Bronchial epithelial cell (primary cell): ENCODE measurements at regions not wholly inside any gene's neighbourhood (a gene's known extent, or its start where the extent isn't known, plus 50 kb on each side); places are given as distances from the start of the nearest gene placed in this dataset.

Experiments
- DNase-seq: peaks from one replicate; pipeline ENCODE4 v3.0.0-alpha.2; 2010; ENCODE audit warnings: low read depth
- FAIRE-seq: peaks from 2 replicates; lab custom pipeline; 2011; peaks lifted over from hg19 to GRCh38; lab: Jason Lieb, UNC
- H3K27me3 ChIP-seq: 2 replicates; pipeline ENCODE4 v1.5.1; 2011; ENCODE audit warnings: low read length; ENCODE audit not compliant: control insufficient read depth, insufficient read depth
- H3K36me3 ChIP-seq: 2 replicates; pipeline ENCODE4 v1.5.1; 2011; ENCODE audit warnings: low read length; ENCODE audit not compliant: control insufficient read depth, insufficient read depth
- H3K4me3 ChIP-seq: 2 replicates; pipeline ENCODE4 v1.5.1; 2011; ENCODE audit warnings: mild to moderate bottlenecking, low read depth, low read length, control low read depth
- TF ChIP-seq, protein P1 (sequence below): IDR thresholded peaks from 2 replicates; pipeline ENCODE4 v1.5.1; 2011; ENCODE audit warnings: mild to moderate bottlenecking, moderate library complexity, low read length, control low read depth, inconsistent platforms; ENCODE audit not compliant: insufficient read depth, severe bottlenecking

DNA sequence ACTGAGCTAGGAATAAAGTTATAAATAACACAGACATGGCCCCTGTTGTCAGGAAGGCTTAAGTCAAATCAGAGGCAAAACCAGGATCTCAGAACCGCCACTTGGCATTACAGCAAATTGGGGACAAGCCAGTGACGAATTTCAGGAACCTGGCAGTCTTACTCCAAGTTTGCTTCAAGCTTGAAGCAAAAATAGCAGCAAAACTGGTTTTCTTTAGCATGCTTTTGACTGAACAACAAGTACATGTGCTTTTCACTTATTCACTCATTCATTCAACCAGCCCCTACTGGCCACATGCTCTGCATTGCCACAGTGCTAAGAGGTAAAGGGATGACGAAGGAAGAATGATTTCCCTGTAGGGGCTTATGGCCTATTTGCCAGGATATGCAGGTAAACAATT, 253.9 kb upstream of the PPARGC1A start:
- no peak overlapping the region for H3K4me3 ChIP-seq
- H3K36me3 ChIP-seq: no peaks in the 10 kb centered on the region
- FAIRE-seq (no peak), DNase-seq (no peak)
- TF ChIP-seq, protein P1, sequence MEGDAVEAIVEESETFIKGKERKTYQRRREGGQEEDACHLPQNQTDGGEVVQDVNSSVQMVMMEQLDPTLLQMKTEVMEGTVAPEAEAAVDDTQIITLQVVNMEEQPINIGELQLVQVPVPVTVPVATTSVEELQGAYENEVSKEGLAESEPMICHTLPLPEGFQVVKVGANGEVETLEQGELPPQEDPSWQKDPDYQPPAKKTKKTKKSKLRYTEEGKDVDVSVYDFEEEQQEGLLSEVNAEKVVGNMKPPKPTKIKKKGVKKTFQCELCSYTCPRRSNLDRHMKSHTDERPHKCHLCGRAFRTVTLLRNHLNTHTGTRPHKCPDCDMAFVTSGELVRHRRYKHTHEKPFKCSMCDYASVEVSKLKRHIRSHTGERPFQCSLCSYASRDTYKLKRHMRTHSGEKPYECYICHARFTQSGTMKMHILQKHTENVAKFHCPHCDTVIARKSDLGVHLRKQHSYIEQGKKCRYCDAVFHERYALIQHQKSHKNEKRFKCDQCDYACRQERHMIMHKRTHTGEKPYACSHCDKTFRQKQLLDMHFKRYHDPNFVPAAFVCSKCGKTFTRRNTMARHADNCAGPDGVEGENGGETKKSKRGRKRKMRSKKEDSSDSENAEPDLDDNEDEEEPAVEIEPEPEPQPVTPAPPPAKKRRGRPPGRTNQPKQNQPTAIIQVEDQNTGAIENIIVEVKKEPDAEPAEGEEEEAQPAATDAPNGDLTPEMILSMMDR: no peak
- peaks cover 2% of the 10 kb centered on the region for H3K27me3 ChIP-seq

DNA sequence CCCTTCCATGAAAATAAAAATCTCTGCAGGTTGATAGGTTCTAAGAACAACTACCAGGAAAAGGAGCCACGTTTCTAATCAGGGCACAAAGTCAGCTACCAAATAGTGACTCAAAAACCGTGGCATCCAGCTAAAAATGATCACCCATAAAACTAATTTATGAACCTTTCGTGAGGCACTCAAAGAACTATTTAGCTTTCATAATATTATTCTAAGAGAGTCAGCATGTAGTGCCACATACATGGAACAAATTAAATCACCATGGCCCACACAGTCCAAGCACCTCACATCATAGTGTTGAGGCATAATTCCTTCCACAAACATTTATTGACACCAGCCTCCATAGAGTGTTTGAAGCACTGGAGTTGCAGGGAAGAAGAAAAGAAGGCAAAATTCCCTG, 252.0 kb upstream of the PPARGC1A start:
- TF ChIP-seq, protein P1: no peak
- DNase-seq (no peak), FAIRE-seq (no peak)
- Histone ChIP-seq H3K27me3 (peaks cover 2% of the 10 kb centered on the region), H3K4me3 (no peak overlapping the region), H3K36me3 (no peaks in the 10 kb centered on the region)

DNA sequence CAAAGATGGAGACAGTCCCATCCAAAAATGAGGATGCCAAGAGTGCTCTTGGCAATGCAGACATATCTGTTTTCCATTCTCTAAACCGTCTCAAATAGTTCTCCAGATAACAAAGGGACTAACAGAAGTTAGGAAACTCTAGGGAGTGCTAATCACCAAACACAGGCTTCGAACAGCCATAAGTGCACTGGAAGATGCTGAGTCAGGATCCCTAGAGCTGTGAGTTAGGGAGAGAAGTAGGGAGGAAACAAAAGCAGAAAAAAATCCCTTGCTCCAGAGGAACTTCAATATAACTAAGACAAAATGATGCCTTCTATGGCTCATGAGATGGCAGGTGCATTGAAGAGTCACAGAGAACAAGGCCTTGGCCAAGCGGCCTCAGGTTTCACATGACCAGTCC, 251.0 kb upstream of the PPARGC1A start:
- no peak for DNase-seq
- TF ChIP-seq, protein P1: no peak
- Histone ChIP-seq H3K4me3 (no peak overlapping the region), H3K36me3 (no peaks in the 10 kb centered on the region), H3K27me3 (peaks cover 2% of the 10 kb centered on the region)
- FAIRE-seq: no peak

DNA sequence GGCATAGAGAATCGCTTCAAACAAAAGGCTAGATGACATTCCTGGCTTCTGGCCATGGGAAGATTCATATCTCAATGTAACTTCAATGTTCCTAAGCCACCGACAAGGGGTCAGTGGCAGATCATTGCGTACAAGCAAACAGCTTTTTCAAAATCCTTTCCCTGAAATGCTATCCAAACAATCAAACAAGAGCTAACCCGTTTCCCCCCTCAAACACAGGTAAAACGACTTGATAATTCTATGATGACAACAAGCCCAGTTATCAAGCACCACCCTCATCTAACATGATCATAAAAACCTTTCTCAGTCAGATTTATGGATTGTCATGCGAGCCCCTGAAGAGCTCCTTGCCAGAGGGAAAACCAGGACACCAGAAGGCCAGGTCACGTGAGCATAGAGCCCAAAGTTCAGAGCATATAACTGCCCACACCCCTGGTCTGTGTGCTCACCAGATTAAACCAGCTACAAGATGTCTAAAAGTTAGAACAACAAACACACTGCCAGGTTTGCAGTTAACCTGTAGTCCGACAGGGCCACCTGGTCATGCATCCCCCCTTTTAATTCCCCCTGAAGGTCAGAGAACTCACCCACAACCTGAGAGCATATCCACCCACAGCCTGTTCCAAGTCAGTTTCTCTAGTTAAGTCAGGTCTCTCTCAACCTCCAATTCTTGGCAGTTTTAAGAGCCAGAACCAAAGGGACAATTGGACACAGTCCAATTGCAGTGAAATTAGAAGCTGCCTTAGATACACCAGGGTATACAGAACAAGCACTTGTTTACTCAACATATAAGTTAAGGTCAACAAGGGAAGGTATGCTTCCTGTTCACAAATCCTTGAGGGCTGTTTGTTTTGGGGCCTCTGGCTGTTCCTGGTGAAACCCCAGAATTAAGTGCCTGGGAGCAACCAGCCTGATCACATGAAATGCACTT, 248.1 kb upstream of the PPARGC1A start:
- Histone ChIP-seq H3K36me3 (no peaks in the 10 kb centered on the region), H3K4me3 (no peak overlapping the region), H3K27me3 (no peaks in the 10 kb centered on the region)
- TF ChIP-seq, protein P1: no peak
- FAIRE-seq: no peak
- no peak for DNase-seq

DNA sequence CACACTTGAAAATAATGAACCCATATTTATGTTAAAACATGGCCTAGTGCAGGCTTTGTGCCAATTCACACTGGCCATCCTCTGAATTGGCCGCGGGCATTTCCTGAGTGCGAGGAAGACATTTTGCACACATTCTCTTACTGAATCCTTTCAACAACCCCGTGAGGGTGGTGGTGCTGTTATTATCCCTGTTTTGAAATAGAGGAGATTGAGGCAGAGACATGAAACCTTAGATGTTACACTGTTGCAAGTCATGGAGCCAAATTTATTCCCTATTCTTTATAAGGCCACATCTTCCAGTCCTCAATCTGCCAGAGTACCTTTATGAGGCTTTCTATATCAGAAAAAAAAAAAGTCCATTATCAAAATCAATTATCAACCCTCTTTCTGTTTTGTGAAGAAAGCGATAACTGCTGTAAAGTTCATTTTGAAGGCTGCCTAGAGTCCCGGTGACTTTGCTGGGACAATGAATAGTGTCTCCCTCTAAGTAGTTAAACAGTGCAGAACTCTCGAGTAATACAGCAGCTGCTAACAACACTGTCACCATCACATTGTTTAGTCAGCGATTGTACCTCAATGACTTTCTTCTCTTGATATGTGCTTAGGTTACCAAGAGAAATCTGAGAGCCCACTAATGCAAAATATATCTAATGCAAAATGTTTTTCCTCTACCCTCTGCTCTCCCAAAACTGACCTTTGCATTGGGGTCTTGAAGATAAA, 242.3 kb upstream of the PPARGC1A start:
- Histone ChIP-seq H3K36me3 (no peaks in the 10 kb centered on the region), H3K4me3 (no peak overlapping the region), H3K27me3 (no peaks in the 10 kb centered on the region)
- DNase-seq: no peak
- TF ChIP-seq, protein P1: no peak
- FAIRE-seq: no peak
